IPS DF 4.7 (cell line): ENCODE measurements at regions not wholly inside any gene's neighbourhood (a gene's known extent, or its start where the extent isn't known, plus 50 kb on each side); places are given as distances from the start of the nearest gene placed in this dataset.
"Not testable (repeated sequence)": the region's sequence is repeated elsewhere in the genome, so short reads cannot be mapped to it uniquely, and the experiment has no call there.

Experiments used
- DNase-seq: peaks from one replicate; pipeline ENCODE4 v3.0.0-alpha.2; 2013; ENCODE audit warnings: low spot score; ENCODE audit errors: extremely low read depth

- not testable (repeated sequence) for DNase-seq
Observed at GRCh38 chr21:14008436-14008835, 202.3 kb downstream of the LIPI start.

- not testable (repeated sequence) for DNase-seq
Observed at GRCh38 chr21:14008006-14008405, 202.7 kb downstream of the LIPI start.

GRCh38 chr21:14006144-14006543 lies 204.6 kb downstream of the LIPI start:
- not testable (repeated sequence) for DNase-seq

- not testable (repeated sequence) for DNase-seq
Observed at GRCh38 chr21:13986996-13987958, 223.5 kb downstream of the LIPI start.

- DNase-seq, result not testable (repeated sequence)
Observed at GRCh38 chr21:13985865-13986863, 224.6 kb downstream of the LIPI start.

- DNase-seq, result not testable (repeated sequence)
Observed at GRCh38 chr21:13985137-13985864, 225.5 kb downstream of the LIPI start.

- not testable (repeated sequence) for DNase-seq
Observed at GRCh38 chr21:13984728-13985127, 226.0 kb downstream of the LIPI start.

GRCh38 chr21:13981176-13982087 lies 229.3 kb downstream of the LIPI start:
- DNase-seq, result not testable (repeated sequence)

GRCh38 chr21:13980115-13980662 lies 230.6 kb downstream of the LIPI start:
- peak; percentile 38 for DNase-seq

GRCh38 chr21:13979608-13980007 lies 231.1 kb downstream of the LIPI start:
- DNase-seq, result not testable (repeated sequence)

- not testable (repeated sequence) for DNase-seq
Observed at GRCh38 chr21:13974582-13974981, 236.2 kb downstream of the LIPI start.

GRCh38 chr21:13969853-13970252 lies 240.9 kb downstream of the LIPI start:
- not testable (repeated sequence) for DNase-seq

- DNase-seq, result not testable (repeated sequence)
Observed at GRCh38 chr21:13969002-13969401, 241.8 kb downstream of the LIPI start.

- not testable (repeated sequence) for DNase-seq
Observed at GRCh38 chr21:13963259-13963658, 247.5 kb downstream of the LIPI start.

GRCh38 chr21:13937236-13937635 lies 273.5 kb downstream of the LIPI start:
- DNase-seq, result no peak

GRCh38 chr21:13936033-13936937 lies 274.5 kb downstream of the LIPI start:
- DNase-seq, result not testable (repeated sequence)

- not testable (repeated sequence) for DNase-seq
Observed at GRCh38 chr21:13935396-13936032, 275.2 kb downstream of the LIPI start.

- not testable (repeated sequence) for DNase-seq
Observed at GRCh38 chr21:13934887-13935342, 275.8 kb downstream of the LIPI start.
